ENCODE measurements at regions not wholly inside any gene's neighbourhood (a gene's known extent, or its start where the extent isn't known, plus 50 kb on each side); places are given as distances from the start of the nearest gene placed in this dataset.

DNA sequence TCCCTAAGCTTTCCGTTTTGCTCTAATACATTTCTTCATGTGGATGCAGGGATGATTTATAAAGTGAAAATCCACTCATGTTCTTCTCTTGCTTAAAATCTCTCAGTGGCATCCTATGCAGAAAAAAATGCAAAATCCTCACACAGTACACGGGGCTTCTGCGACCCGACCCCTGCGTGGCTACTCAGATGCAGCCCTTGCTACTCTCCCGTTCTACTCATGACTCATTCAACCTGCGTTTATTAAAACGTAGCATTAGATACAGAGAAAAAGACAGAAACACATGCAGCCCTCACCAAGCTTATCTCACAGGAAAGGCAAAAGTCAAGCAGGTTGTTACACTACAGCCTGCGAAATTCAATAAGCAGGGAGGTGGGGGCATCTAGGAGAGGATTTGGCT is 284.4 kb upstream of the PFKP start:
- Histone ChIP-seq H3K9me3 (no peaks in the 10 kb centered on the region), H3K27ac (no peak overlapping the region), H3K4me3 (no peak overlapping the region), H3K4me1 (no peaks in the 10 kb centered on the region), H3K27me3 (replicated peaks in 1 of 7) (peaks cover 0 to 27% (median 0%) of the 10 kb centered on the region in 7 donors), H3K36me3 (no peaks in the 10 kb centered on the region)
- TF ChIP-seq POLR2AphosphoS5 (IDR thresholded peaks at IDR 0.05), result no peak
- TF ChIP-seq, protein P1, sequence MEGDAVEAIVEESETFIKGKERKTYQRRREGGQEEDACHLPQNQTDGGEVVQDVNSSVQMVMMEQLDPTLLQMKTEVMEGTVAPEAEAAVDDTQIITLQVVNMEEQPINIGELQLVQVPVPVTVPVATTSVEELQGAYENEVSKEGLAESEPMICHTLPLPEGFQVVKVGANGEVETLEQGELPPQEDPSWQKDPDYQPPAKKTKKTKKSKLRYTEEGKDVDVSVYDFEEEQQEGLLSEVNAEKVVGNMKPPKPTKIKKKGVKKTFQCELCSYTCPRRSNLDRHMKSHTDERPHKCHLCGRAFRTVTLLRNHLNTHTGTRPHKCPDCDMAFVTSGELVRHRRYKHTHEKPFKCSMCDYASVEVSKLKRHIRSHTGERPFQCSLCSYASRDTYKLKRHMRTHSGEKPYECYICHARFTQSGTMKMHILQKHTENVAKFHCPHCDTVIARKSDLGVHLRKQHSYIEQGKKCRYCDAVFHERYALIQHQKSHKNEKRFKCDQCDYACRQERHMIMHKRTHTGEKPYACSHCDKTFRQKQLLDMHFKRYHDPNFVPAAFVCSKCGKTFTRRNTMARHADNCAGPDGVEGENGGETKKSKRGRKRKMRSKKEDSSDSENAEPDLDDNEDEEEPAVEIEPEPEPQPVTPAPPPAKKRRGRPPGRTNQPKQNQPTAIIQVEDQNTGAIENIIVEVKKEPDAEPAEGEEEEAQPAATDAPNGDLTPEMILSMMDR (IDR thresholded peaks at IDR 0.05 in 8 of 11, conservative IDR thresholded peaks at IDR 0.05 in 3 of 11), result no peak
- no peak for TF ChIP-seq POLR2A (IDR thresholded peaks at IDR 0.05)
- intact Hi-C loops (cut with DNase I; ENCODE audit: low total_unique reads), result no loop called here
- DNase-seq, result no peak
- 80 to 85% (median 81%) methylated on average over 9 of the region's 9 CpGs for WGBS, 5 donors

DNA sequence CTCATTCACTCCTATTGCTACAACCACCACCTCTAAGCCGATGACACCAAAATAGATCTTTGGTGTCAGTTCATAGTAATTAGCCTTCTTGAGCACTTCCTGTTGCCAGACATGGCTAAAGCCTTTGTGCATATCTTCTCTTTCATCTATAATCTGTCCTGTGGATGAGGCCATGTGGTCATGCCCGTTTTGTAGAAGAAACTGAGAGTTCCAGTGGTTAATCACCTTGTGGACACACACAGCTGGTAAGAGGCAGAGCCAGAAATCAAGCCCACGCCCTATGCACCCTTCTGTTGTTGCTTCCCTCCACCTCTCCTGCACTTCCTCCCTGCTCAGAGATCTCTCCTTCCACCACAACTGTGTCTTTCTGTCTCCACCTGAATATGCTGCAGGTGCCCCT is 285.1 kb upstream of the PFKP start:
- intact Hi-C loops (cut with DNase I; ENCODE audit: low total_unique reads), result no loop called here
- no peak for TF ChIP-seq POLR2A (IDR thresholded peaks at IDR 0.05)
- no peak for TF ChIP-seq POLR2AphosphoS5 (IDR thresholded peaks at IDR 0.05)
- TF ChIP-seq, protein P1 (IDR thresholded peaks at IDR 0.05 in 8 of 11, conservative IDR thresholded peaks at IDR 0.05 in 3 of 11), result no peak
- 49 to 64% (median 55%) methylated on average over 3 of the region's 3 CpGs for WGBS, 5 donors
- no peak overlapping the region for H3K27ac ChIP-seq
- H3K9me3 ChIP-seq, result no peaks in the 10 kb centered on the region
- no peaks in the 10 kb centered on the region for H3K36me3 ChIP-seq
- no peak for DNase-seq
- H3K27me3 ChIP-seq (replicated peaks in 1 of 7), result peaks cover 0 to 27% (median 0%) of the 10 kb centered on the region in 7 donors
- H3K4me1 ChIP-seq, result no peaks in the 10 kb centered on the region
- no peak overlapping the region for H3K4me3 ChIP-seq

DNA sequence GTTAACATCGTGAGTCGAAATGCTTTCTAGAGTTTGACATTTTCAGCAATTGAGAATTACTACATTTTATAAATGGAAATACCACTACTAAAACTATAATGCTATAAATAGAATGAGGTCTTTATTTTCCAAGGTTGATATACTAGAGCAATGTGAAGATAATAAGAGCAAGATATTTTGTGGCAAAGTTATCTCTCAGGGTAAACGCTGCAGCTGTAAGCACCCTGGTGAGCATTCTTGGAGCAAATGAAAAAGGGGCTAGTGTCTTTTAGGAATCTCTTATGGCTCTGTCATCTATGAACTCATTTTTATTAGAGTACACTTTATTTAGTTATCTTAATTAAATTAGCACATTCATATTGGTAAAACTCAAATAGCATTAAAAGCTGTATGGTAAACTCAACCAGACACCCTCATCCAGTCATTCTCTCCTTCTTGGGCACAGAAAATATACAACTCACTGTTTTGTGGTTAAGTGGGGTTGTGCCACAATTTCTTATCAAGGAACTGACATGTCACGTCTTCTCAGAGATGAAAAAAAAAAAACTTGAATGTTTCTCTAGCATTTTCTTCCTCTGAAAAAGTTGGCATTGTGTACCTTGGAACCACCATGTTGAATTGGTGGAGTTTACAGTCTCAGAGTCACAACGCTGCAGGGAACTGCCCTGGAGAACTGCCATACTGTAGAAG is 289.5 kb upstream of the PFKP start:
- H3K9me3 ChIP-seq, result peaks cover 0 to 2% (median 0%) of the 10 kb centered on the region in 8 donors
- no peak overlapping the region for H3K27ac ChIP-seq
- H3K4me3 ChIP-seq, result no peak overlapping the region
- intact Hi-C loops (cut with DNase I; ENCODE audit: low total_unique reads), result no loop called here
- DNase-seq, result no peak
- WGBS, 5 donors, result 69 to 77% (median 75%) methylated on average over 5 of the region's 5 CpGs
- no peaks in the 10 kb centered on the region for H3K36me3 ChIP-seq
- H3K4me1 ChIP-seq, result no peaks in the 10 kb centered on the region
- no peak for TF ChIP-seq POLR2A (IDR thresholded peaks at IDR 0.05)
- TF ChIP-seq POLR2AphosphoS5 (IDR thresholded peaks at IDR 0.05), result no peak
- TF ChIP-seq, protein P1 (IDR thresholded peaks at IDR 0.05 in 8 of 11, conservative IDR thresholded peaks at IDR 0.05 in 3 of 11), result no peak
- peaks cover 0 to 24% (median 0%) of the 10 kb centered on the region in 7 donors for H3K27me3 ChIP-seq (replicated peaks in 1 of 7)

GRCh38 chr10:2772816-2773631 is 294.3 kb upstream of the PFKP start:
- Histone ChIP-seq H3K27me3 (replicated peaks in 1 of 7) (peaks cover 0 to 15% (median 0%) of the 10 kb centered on the region in 7 donors), H3K27ac (no peak overlapping the region), H3K4me3 (no peak overlapping the region), H3K9me3 (peaks cover 0 to 8% (median 0%) of the 10 kb centered on the region in 8 donors), H3K36me3 (no peaks in the 10 kb centered on the region), H3K4me1 (no peaks in the 10 kb centered on the region)
- TF ChIP-seq POLR2AphosphoS5 (IDR thresholded peaks at IDR 0.05), result no peak
- TF ChIP-seq POLR2A (IDR thresholded peaks at IDR 0.05), result no peak
- TF ChIP-seq, protein P1 (IDR thresholded peaks at IDR 0.05 in 8 of 11, conservative IDR thresholded peaks at IDR 0.05 in 3 of 11), result no peak
- DNase-seq, result no peak
- intact Hi-C loops (cut with DNase I; ENCODE audit: low total_unique reads), result no loop called here
- WGBS, 5 donors, result 81 to 87% (median 83%) methylated on average over 38 to 41 of the region's 41 CpGs

All from spleen (tissue), 11 donors.